ENCODE measurements at regions not wholly inside any gene's neighbourhood (a gene's known extent, or its start where the extent isn't known, plus 50 kb on each side); places are given as distances from the start of the nearest gene placed in this dataset.

DNA sequence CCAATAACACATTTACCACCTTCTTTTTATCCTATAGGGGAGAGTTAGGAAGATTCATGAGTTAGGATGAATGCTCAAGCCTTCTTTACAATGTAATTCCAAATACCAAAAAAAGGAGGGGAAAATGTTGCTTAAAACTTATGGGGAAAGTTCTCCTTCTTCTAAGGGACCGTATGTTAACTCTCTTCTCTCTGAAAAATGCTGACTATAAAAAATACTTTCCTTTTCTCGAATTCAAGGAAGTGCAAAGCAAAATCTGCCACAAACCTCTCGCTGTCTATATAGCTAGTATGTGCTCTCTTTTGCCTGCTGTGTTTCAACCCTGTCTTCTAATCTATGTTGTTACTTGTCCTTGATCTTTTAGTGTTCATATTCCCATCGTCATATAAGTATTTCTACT is 768.6 kb upstream of the C9orf72 start:
- no peak for DNase-seq (ENCODE audit: low read depth)

DNA sequence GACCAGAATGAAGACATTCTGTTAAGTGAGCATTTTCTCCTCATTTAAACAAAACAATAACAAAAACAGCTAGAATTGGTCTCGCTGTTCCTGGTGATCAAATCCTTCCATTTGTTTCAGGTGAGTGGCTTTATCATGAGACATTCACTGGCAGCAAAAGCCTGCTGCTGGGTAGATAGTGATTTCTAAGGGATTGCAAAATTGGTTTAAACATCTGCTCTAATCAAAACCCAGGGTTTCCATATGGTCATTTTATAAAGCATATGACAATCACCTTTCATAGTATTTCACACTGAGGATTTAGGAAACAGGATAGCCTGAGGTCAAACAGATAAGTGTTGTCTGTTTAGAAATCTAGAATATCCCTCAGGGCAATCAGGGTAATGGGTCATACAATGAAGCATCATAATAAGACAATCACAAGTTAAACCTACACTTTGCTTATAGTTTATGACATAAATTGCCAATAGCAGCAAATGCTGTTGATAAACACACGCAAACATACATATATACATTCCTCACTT is 769.6 kb upstream of the C9orf72 start:
- DNase-seq (ENCODE audit: low read depth): no peak

DNA sequence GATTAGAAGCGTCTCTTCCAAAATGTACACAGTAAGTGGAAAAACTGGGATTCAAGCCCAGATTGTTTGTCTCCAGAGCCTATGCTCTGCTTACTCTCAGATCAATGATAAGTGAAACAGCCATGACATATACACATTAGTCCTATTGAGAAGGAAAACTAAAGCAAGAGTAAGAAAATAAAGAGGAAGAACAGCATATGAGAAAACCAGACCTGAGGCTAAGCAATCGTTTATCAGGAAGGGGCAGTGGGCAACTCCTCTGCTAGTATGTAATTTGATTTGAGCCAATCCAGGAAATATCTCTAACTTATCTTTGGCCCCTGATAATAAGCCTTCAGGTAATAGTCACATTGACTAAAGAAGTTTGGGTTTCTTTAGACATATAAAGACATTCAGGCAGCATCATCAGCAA is 789.9 kb upstream of the C9orf72 start:
- no peak for DNase-seq (ENCODE audit: low read depth)

DNA sequence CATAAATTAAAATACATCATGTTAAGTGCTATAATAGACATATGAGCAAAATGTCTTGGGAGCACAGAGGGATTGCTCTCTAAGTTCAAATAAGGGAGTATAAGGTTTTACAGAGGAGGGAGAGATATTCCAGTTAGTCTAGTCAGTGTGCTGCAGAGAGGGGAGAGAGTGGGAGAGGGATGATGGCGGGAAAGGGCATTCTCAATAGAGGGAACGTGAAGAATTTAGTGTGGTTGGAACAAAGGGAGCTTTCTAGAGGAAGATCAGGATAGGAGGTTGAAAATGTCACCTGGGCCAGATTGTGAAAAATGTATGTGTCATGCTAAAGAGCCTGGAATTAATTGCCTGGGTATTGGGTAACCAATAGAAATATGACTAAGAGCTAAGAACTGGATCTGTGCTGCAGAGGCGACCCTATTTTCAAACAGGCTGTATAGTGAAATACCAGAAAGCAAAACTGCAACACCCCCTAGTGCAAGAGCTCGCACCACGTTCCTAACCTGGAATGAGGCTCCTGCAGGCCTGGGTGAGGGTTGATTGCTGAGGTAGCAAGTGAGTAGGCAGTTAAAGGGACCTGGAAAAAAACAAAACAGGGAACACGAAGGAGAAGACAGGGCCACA is 791.8 kb upstream of the C9orf72 start:
- no peak for DNase-seq (ENCODE audit: low read depth)

DNA sequence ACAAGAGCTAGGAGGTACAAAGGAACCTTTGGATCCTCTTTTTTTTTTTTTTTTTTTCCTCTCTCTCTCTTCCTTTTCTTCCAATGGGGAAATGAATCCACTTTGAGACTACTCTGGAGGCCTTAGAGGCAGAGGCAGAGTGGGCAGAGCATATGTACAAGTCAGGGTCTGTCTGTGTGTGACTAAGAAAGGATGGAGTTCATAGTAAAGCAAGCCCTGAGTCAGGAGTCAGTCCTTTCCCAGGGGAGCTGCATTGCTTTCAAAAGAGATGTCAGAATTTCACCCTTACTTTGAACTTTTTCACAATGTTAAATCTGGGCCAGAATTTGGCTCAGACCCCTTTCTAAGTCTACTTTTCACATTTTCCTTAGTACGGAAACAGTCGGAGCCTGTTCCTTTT is 792.4 kb upstream of the C9orf72 start:
- DNase-seq (ENCODE audit: low read depth): no peak

DNA sequence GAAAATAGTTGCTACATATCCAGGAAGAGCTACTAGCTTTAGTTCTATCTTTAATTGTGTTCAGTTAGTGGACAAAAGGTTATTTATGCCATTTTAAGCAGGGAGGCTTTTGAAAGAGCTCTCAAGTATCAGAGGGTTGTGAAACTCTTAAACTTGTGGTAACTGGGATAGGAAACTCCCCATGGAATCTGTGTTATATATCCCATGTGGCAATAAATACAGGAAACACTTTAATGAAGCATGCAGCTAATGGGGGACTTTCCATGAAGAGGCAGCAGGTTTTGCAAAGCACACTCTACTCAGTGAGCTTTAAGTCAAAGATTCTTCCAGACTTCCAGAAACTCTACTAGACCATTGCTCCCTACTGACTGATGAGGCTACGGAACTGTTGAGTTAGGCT is 805.0 kb upstream of the C9orf72 start:
- no peak for DNase-seq (ENCODE audit: low read depth)

DNA sequence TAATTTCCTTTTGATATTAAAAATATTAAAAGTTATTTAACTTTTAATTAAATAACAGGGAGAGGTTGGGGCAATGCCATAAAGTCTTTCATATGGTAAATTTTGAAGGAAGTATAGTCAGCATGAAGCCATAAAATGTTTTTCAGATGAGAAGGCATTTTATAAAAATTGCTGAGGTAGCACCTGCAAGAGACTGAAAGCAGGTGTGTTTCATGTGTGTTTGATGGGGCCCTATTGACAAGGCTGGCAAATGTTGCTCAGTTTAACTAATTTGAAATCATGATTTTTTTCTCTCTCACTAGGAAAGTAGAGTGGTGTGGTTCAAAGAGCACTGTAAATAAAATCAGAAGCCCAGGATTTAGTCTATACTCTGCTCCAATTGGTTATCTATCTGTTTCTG is 805.8 kb upstream of the C9orf72 start:
- DNase-seq (ENCODE audit: low read depth): no peak

DNA sequence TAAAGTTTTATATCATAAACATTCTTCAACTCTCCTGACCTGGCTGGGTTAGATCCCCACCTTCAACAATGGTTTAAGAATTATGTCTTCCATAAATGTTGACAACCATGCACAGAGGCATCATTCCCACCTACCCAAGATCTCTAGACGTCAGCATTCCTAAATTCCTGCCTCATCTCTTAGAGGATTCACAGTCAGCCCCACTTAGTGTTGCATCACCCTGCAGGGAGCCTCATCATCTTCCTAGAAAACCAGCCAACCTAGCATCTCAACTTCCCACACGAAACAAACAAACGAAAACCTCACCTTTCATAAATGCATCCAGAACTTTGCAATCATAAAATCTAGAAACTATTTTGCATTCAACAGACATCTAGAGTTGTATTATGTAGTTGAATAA is 816.1 kb upstream of the C9orf72 start:
- no peak for DNase-seq (ENCODE audit: low read depth)

DNA sequence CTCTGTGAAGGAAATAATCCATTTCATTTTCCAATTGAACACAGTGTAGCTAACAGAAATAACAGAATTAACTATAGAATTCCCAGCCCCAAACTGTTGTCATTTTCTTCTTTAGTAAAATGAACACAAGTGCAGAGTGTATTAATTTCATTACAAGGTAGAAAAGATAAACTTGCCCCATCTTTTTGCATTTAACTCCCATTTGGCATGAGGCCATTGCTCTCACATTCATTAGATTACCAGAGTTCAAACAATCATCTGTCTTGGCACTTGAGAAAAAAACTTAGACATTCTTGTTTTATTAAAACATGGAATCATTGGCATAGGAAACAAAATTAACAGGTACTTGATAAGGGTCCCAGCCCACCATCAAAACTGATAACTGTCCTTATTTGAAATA is 821.5 kb upstream of the C9orf72 start:
- DNase-seq (ENCODE audit: low read depth): no peak

DNA sequence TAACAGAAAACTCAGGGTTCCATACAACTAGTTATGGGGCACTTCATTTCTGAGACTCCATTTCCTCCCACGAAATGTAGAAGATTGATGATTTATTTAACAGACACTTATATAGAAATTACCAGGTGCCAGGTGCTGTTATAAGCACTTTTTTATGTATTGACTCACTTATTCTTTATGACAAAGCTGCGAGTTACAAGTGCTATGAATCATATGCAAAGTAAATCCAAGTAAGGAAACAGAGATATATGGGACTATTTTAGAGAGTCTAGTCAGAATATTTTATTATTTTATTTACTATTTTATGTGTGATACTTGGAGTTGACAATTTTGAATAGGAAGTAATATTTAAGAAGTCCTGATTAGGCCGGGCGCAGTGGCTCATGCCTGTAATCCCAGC is 822.8 kb upstream of the C9orf72 start:
- DNase-seq (ENCODE audit: low read depth): no peak

DNA sequence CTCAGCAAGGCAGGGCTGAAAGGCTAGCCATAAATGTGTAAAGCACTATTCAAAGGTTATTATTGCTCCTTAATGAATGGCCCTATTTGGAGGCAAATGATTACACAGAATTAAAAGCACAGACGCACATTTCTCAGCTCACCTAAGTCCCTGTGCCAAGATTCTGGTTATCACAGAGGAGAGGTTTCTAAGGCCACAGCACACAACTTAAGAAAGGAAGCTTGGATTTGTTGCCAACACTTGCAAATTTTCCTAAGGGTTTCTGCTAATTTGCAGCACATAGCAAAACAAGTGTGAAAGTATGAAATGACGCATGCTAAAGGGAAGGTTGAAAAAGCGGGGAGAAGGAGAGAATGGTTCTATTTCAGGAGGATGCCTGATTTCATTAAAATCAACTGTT is 834.1 kb upstream of the C9orf72 start:
- DNase-seq (ENCODE audit: low read depth): no peak

DNA sequence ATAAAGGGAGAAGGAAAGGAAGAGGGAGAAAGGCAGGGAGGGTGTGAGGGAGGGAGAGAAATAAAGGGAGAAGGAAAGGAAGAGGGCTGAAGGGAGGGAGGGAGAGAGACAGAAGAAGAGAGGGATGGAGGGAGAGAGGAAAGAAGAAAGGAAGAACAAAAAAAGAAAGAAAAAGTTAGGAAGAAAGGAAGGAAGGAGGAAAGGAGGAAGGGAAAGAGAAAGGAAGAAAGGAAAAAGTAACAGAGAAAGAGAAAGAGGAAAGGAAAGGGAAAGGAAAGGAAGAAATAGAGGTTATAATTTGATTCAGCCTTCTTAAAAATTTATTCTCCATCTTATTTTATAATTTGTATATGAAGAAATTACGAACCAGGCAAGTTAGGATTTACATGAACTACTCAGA is 836.6 kb upstream of the C9orf72 start:
- no peak for DNase-seq (ENCODE audit: low read depth)

DNA sequence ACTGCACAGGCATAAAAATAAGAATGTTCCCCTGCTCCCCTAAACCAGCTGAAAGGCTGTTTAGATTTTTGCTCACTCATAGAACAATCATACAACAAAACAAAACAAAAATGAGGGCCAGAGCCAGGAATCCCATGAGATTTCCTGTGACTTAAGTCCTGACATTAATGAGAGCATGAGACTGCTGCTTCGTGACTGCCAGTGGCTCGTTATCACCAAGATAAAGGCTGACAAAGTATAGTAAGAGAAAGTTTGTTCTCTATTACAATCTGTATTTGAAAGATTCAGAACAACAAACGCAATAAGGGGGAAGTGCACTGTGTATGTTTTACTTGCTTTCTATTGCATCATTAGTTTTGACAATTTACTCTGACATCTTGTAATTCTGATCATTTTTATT is 837.1 kb upstream of the C9orf72 start:
- no peak for DNase-seq (ENCODE audit: low read depth)

DNA sequence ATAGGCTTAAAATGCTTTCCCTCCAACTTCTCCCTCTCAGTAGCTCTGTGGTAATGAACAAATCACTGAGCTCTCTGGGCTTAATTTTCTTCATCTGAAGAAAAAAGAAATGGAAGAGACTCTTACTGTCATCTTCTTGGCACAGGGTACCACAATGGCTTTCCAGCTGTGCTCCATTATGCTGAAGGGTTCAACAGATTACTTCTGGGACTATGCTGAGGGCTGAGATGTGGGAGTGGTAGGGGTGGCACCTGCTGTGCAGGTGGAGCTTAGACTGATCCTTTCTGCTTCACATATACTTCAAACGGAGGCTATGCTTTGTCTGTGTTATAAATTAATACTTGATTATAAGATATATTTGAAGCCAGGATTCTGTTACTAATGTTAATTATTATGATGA is 840.2 kb upstream of the C9orf72 start:
- DNase-seq (ENCODE audit: low read depth): no peak

DNA sequence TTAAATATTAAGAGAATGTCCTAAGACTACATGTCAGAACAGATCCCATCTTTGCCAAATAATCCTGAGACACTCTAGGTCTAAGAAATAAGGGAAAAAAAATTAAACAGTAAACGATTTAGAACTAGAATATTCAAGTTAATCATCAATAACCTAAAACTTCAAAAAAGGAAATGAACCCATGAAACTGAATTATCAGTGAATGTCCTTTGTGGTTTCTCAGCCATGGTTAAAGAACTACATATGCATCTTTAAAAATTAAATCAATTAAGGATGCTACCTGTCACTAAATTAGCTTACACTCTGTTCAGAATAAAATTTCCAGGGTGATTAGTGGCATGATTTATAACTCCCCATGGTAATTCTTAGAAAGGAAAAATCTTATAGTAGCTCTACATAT is 850.0 kb upstream of the C9orf72 start:
- no peak for DNase-seq (ENCODE audit: low read depth)

DNA sequence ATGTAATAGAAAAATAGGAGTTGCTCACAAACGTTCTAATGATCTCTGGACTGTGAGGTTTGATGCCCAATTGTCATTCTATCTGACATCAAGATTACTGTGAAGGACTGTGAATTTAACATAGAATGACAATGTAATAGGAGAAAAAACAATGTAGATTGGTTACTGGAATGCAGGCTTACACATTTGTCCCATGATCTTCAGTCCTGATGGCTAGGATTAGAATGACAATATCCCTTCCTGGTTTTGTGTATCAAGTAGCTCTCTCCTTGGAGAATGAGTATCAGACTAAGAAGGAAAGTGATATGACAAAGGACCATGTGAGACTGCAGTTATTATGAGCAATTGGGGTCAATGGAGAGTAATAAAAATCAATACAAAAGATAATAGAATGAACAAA is 862.2 kb upstream of the C9orf72 start:
- no peak for DNase-seq (ENCODE audit: low read depth)

DNA sequence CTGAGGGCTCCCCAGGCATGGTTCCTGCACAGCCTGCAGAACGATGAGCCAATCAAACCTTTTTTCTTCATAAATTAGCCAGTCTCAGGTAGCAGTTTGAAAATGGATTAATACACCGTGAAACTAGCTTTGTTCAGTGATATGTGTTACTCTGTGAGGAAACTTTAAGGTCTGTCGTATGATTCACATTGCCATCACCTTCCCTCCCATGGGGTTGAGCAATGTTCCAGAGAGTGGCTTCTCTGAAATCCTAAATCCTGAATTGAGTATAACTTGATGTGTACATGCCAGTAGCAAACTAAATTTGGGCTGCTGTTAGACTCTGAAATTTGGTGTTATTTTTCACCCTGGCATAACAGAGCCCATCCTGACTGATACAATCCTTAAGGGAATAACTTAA is 866.4 kb upstream of the C9orf72 start:
- no peak for DNase-seq (ENCODE audit: low read depth)

DNA sequence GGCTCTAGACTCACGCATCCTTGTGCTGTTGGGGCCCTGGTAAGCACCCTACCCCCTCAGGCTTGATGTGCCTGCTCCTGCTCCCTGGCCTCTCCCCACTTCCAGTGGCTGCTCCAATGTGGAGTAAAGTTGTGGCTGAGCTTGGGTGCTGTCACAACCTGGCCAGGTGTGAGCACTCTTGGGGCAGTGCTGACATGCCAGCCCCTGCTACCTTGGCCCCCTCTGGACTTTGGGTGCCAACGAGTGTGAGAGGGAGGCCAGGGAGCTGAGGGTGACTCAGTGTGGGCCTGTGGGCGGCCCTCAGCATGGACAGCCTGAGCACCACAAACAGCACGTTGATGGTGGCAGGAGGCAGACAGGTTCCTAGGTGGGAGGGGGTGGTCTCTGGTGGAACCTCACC is 870.2 kb upstream of the C9orf72 start:
- no peak for DNase-seq (ENCODE audit: low read depth)

DNA sequence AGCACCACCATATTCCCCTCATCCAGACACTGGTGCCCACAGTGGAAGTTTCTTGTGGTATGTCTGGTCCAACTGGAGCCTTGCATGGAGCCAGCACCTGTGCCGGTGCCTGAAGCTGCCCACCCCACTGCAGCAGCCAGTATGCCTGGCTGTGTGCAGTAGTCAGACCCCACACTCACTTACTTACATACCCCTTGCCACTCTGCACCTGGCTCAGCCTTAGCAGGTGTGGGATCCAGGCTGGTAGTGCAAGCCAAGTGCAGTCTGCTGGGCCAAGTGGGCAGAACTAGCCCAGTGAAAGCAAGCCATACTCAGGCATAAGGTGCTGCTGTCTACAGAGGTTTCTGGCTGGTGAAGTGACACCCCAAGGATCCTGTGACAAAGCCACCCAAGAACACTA is 871.4 kb upstream of the C9orf72 start:
- no peak for DNase-seq (ENCODE audit: low read depth)

DNA sequence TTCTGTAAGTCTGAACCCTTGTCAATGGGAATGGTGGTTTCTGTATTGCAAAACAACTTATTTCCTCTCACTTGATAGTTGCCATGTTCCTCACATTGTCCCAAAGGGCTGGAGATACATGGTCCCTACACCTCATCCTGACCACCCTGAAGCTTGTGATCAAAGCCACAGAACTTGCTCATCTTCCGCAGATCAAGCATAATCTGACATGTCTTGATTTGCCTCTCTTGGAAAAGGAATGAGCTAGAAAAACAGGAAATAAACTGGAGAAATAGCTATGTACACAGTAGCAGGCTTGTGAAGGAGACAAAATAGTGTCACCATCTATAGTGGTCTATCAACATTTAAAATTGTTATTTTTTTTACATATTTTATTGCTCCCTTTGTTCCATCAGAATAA is 871.9 kb upstream of the C9orf72 start:
- no peak for DNase-seq (ENCODE audit: low read depth)

DNA sequence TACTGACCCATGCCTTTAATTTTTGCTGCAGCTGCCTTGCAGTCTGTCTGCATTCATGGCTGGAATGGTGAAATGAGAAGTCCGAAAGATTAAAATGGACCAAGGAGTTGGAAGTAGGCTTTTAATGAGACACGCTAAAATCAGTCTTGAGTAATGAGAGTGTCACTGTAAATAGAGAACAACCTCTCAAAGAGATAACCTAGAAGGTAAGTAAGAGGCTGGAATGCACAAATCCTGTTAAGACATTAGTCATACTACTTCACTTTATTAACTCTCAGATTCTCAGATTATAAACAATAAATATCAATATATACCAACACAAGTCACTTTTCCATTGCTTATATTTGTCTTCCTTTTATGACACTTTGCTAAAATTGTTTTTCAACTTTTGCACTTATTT is 880.6 kb upstream of the C9orf72 start:
- DNase-seq (ENCODE audit: low read depth): no peak

DNA sequence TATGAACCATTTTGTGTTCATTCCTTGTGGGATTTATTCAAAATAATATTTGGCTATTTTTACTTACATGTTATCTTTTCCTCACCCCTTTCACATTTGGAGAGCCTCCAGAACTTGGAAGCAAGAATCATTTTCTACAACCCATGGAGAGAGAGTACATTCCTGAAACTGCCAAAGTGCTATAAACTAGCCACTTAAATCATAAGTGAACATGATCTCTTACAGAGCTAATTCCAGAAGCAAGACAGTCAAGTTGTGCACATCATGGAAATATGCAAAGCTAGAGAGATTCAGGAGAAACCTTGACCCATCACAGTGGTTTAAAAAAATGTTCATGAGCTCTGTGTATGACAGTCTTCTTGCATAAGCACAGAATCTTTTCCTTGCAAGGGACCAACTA is 883.6 kb upstream of the C9orf72 start:
- DNase-seq (ENCODE audit: low read depth): no peak

DNA sequence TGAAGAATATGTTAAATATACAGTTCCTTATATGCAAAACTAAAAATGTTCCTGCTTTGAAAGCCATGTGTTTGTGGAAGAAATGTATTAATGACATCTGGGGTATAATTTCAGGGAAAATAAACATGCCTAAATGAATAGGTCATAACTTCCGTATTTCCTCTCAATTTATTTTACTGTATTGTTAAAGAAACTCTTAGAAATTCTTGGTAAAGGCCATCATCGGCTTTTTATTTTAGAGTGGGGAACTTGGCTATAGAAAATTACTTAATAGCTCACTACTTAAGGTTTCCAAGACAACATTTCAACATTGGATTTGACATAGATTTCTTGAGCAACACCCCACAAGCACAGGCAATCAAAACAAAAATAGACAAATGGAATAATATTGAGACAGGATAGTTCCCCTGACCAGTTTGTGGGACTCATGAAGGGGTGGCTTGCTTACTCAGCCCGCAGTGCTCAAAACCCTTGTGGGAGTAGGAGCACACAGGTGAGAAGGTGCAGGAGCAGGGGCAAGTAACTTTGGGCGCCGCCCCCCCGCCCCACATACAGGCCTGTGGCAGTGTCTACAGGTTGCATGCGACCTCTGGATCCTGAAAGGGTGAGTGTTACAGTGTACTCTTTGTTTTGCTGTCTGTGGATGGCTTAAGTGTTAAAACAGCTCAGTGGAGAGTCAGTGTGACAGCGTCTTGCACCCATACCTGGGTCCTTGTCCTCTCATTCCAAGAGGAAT is 891.4 kb upstream of the C9orf72 start:
- no peak for DNase-seq (ENCODE audit: low read depth)

DNA sequence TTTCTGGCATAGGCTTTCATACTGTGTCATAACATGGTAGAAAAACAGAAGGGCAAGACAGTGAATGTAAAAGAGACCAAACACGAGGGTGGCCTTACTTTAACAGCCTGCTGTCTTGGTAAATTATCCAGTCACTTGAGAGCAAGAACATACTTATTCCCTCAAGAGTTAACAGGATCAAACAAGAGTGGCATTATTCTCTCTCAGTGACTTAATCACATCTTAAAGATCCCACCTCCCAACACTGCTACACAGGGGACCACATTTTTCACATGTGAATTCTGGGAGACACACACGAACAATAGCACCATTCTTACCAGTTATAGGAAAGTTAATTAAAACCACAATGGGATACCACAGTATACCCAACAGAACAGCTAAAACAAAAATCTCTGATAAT is 898.0 kb upstream of the C9orf72 start:
- no peak for DNase-seq (ENCODE audit: low read depth)

Measured in stimulated activated CD4-positive, alpha-beta T cell treated with anti-CD3 and anti-CD28 coated beads, Interleukin-2, amount 100 ng/mL, for 4 hours (primary cell).